K562 (cell line): ENCODE measurements at regions not wholly inside any gene's neighbourhood (a gene's known extent, or its start where the extent isn't known, plus 50 kb on each side); places are given as distances from the start of the nearest gene placed in this dataset.

Experiments
- ATAC-seq: fragments of 200-7000 bp; cut with Tn5 transposase; 3 replicates; pipeline ENCODE4 v1.9.1; 2020; ENCODE audit warnings: moderate library complexity
- BruUV-seq: library from RNA; stranded (reverse); fragments of 400-500 nt; replicated peaks from 2 replicates; lab custom pipeline; 2021; lab: Mats Ljungman, UMichigan
- CTCF ChIA-PET: fragments of 300-600 bp; formaldehyde crosslinking; extraction: SDS; loops from one replicate; lab custom pipeline; 2021; ENCODE audit warnings: low intra/inter-chr PET ratio; lab: Yijun Ruan, JAX
- POLR2A ChIA-PET: fragments of 300-600, 350-650 bp; sonication (Branson Sonifier 250); formaldehyde crosslinking; extraction: SDS; loops from one replicate; lab custom pipeline; 2021; ENCODE audit warnings: antibody characterized with exemption, inconsistent platforms; lab: Yijun Ruan, JAX
- DNase-seq, 4 experiments: peaks; one replicate each; pipeline versions ENCODE4 v3.0.0 to v3.0.0-alpha.2; 2011 to 2018; ENCODE audit warnings: low spot score in 3 of 4, mixed read lengths in 3 of 4; ENCODE audit errors: extremely low read depth in 1 of 4
- FAIRE-seq: peaks from 2 replicates; lab custom pipeline; 2011; peaks lifted over from hg19 to GRCh38; lab: Jason Lieb, UNC
- H2AFZ ChIP-seq: 2 replicates; pipeline ENCODE4 v1.6.0; 2011; ENCODE audit warnings: low read depth, low read length, control low read depth, inconsistent platforms
- H3K27ac ChIP-seq: fragments of 200-600 bp; 3 replicates; pipeline ENCODE4 v1.8.0; 2011; ENCODE audit warnings: low read depth, mild to moderate bottlenecking, control low read depth, inconsistent platforms, low read length, moderate library complexity, mixed read lengths; ENCODE audit errors: extremely low read depth
- H3K27me3 ChIP-seq, 2 experiments: fragments of 300-600 bp in 1 of 2; 2 replicates in 1 of 2; 3 replicates in 1 of 2; pipeline versions ENCODE4 v1.6.0 to v1.8.0; 2011; ENCODE audit warnings: inconsistent platforms in 2 of 2, low read length in 2 of 2, mild to moderate bottlenecking in 1 of 2, mixed read lengths in 1 of 2, moderate library complexity in 1 of 2; ENCODE audit not compliant: control insufficient read depth in 2 of 2, insufficient read depth in 2 of 2
- H3K36me3 ChIP-seq: fragments of 300-600 bp; 3 replicates; pipeline ENCODE4 v1.8.0; 2011; ENCODE audit warnings: mild to moderate bottlenecking, low read length, inconsistent platforms; ENCODE audit not compliant: control insufficient read depth, insufficient read depth
- H3K4me1 ChIP-seq, 2 experiments: fragments of 200-600 bp in 1 of 2; replicated peaks in 1 of 2; 2 replicates in 1 of 2; 3 replicates in 1 of 2; pipeline versions ENCODE4 v1.5.1 to v1.8.0; 2011; ENCODE audit warnings: inconsistent platforms in 2 of 2, low read length in 2 of 2, mild to moderate bottlenecking in 1 of 2, mixed read lengths in 1 of 2, moderate library complexity in 1 of 2; ENCODE audit not compliant: control insufficient read depth in 2 of 2, insufficient read depth in 2 of 2
- H3K4me2 ChIP-seq: 2 replicates; pipeline ENCODE4 v1.6.1; 2011; ENCODE audit warnings: low read length, control low read depth, inconsistent platforms, mixed read lengths; ENCODE audit not compliant: insufficient read depth
- H3K4me3 ChIP-seq: fragments of 200-600 bp; sonication (generic), shearing (Covaris generic); 2 replicates; pipeline ENCODE4 v1.5.1; 2016; ENCODE audit warnings: control low read depth, inconsistent platforms
- H3K79me2 ChIP-seq: fragments of 200-600 bp; 3 replicates; pipeline ENCODE4 v1.8.0; 2011; ENCODE audit warnings: low read length, inconsistent platforms; ENCODE audit not compliant: control insufficient read depth, insufficient read depth
- H3K9ac ChIP-seq, 2 experiments: 2 replicates each; pipeline versions ENCODE4 v1.6.0 to v1.6.1; 2011; ENCODE audit warnings: low read depth in 2 of 2, low read length in 2 of 2, control low read depth in 1 of 2, inconsistent platforms in 1 of 2, mild to moderate bottlenecking in 1 of 2, mixed read lengths in 1 of 2; ENCODE audit not compliant: insufficient read depth in 1 of 2
- H3K9me1 ChIP-seq: one replicate; pipeline ENCODE4 v1.6.0; 2011; ENCODE audit warnings: inconsistent platforms, mild to moderate bottlenecking, low read length, moderate library complexity; ENCODE audit not compliant: control insufficient read depth, insufficient read depth
- H3K9me3 ChIP-seq: replicated peaks from 2 replicates; pipeline ENCODE4 v1.5.1; 2011; ENCODE audit warnings: low read depth, low read length, inconsistent platforms; ENCODE audit not compliant: control insufficient read depth, insufficient read depth
- H4K20me1 ChIP-seq: replicated peaks from 2 replicates; pipeline ENCODE4 v1.6.1; 2011; ENCODE audit warnings: low read length, inconsistent platforms, mixed read lengths; ENCODE audit not compliant: control insufficient read depth, insufficient read depth
- DACH1 ChIP-seq: fragments of 450-650 bp; IDR thresholded peaks from 2 replicates; pipeline ENCODE4 v1.6.1; 2018; ENCODE audit not compliant: partially characterized antibody
- ETS1 ChIP-seq: conservative IDR thresholded peaks from 2 replicates; pipeline ENCODE4 v1.6.1; 2011; ENCODE audit warnings: low read depth, mild to moderate bottlenecking, low read length; ENCODE audit not compliant: control insufficient read depth
- ZC3H8 ChIP-seq: fragments of 450-650 bp; IDR thresholded peaks from 2 replicates; pipeline ENCODE4 v1.6.1; 2017
- ZMIZ1 ChIP-seq, 2 experiments: fragments of 150-350 bp in 1 of 2; IDR thresholded peaks; 2 replicates each; pipeline ENCODE4 v1.6.1; 2012 to 2016; ENCODE audit warnings: low read depth in 2 of 2, low read length in 2 of 2, mild to moderate bottlenecking in 1 of 2, moderate library complexity in 1 of 2
- ZNF316 ChIP-seq: fragments of 450-650 bp; IDR thresholded peaks from 2 replicates; pipeline ENCODE4 v1.6.1; 2016
- ZNF507 ChIP-seq: conservative IDR thresholded peaks from 2 replicates; pipeline ENCODE4 v1.6.1; 2017; ENCODE audit warnings: missing genetic modification characterization, missing compliant biosample characterization
- WGBS: fragments of 100-300 bp; shearing (Covaris generic); methylation state at CpG from one replicate; pipeline ENCODE4 v1.1.6; 2016; ENCODE audit warnings: low coverage, mixed read lengths; ENCODE audit not compliant: insufficient coverage; ENCODE audit errors: missing lambda C conversion rate; 5-methylcytosine and 5-hydroxymethylcytosine counted together
- in situ Hi-C: fragments of 300-500 bp; cut with MboI; formaldehyde crosslinking; loops from 4 replicates; pipeline ENCODE4 v1.15.0; 2018; ENCODE audit warnings: inconsistent platforms, mixed read lengths
- intact Hi-C: fragments of 100-400 bp; cut with micrococcal nuclease; formaldehyde crosslinking; loops from 2 replicates; pipeline ENCODE4 v1.14.2; 2022

GRCh38 chr7:110421490-110422241 lies 669.3 kb upstream of the LRRN3 start:
- TF ChIP-seq ZNF316 = peak; percentile 57; the same call in 1 of the 2 replicates
- TF ChIP-seq ZNF507 = no peak
- no peak for TF ChIP-seq ZC3H8
- no peak for TF ChIP-seq ZMIZ1 (IDR thresholded peaks at IDR 0.05; ENCODE audit: low read depth in 2 of 2, low read length in 2 of 2)
- no peak for TF ChIP-seq DACH1
- TF ChIP-seq ETS1 = no peak
- CTCF ChIA-PET = no interaction called here

More at GRCh38 chr7:110421490-110422241, 669.3 kb upstream of the LRRN3 start:
- ATAC-seq (no peak), DNase-seq (no peak), FAIRE-seq (no peak)
- H2AFZ ChIP-seq = no peak overlapping the region
- no peak overlapping the region for H3K9ac ChIP-seq
- intact Hi-C loops (no loop called here), in situ Hi-C loops (no loop called here)
- WGBS = 2% methylated on average over 5 of the region's 5 CpGs
- no peak overlapping the region for H3K4me2 ChIP-seq
- no peaks in the 10 kb centered on the region for H3K9me1 ChIP-seq
- H3K9me3 ChIP-seq = no peaks in the 10 kb centered on the region
- H3K27me3 ChIP-seq = no peaks in the 10 kb centered on the region
- no peaks in the 10 kb centered on the region for H4K20me1 ChIP-seq
- H3K79me2 ChIP-seq = no peaks in the 10 kb centered on the region
- no peaks in the 10 kb centered on the region for H3K4me1 ChIP-seq
- BruUV-seq = no TSS peak
- POLR2A ChIA-PET = no interaction called here
- H3K27ac ChIP-seq = no peak overlapping the region
- H3K36me3 ChIP-seq = no peaks in the 10 kb centered on the region
- H3K4me3 ChIP-seq = no peak overlapping the region
